H9 (cell line): ENCODE measurements at regions not wholly inside any gene's neighbourhood (a gene's known extent, or its start where the extent isn't known, plus 50 kb on each side); places are given as distances from the start of the nearest gene placed in this dataset.

Source experiments
- DNase-seq: peaks from one replicate; pipeline ENCODE4 v3.0.0-alpha.2; 2017
- H2AFZ ChIP-seq: one replicate; pipeline ENCODE4 v1.6.1; 2013; ENCODE audit warnings: mild to moderate bottlenecking, low read length, control low read depth, moderate library complexity
- H2AK5ac ChIP-seq: 2 replicates; pipeline ENCODE4 v1.6.1; 2013; ENCODE audit warnings: low read length, control low read depth, mixed read lengths; ENCODE audit not compliant: insufficient read length
- H2BK120ac ChIP-seq: one replicate; pipeline ENCODE4 v1.6.1; 2013; ENCODE audit warnings: low read depth, mild to moderate bottlenecking, low read length, control low read depth, inconsistent platforms; ENCODE audit not compliant: poor library complexity, severe bottlenecking
- H2BK12ac ChIP-seq: 2 replicates; pipeline ENCODE4 v1.6.1; 2013; ENCODE audit warnings: low read length, control low read depth, mixed read lengths, low read depth; ENCODE audit not compliant: insufficient read length
- H2BK15ac ChIP-seq: 2 replicates; pipeline ENCODE4 v1.6.1; 2013; ENCODE audit warnings: low read depth, low read length, control low read depth
- H2BK20ac ChIP-seq: one replicate; pipeline ENCODE4 v1.6.1; 2013; ENCODE audit warnings: low read depth, mild to moderate bottlenecking, low read length, control low read depth, inconsistent platforms; ENCODE audit not compliant: poor library complexity, severe bottlenecking
- H2BK5ac ChIP-seq: 2 replicates; pipeline ENCODE4 v1.6.1; 2013; ENCODE audit warnings: low read length, control low read depth, mixed read lengths; ENCODE audit not compliant: insufficient read length
- H3K14ac ChIP-seq: 2 replicates; pipeline ENCODE4 v1.6.1; 2013; ENCODE audit warnings: low read length, control low read depth; ENCODE audit not compliant: insufficient read depth
- H3K18ac ChIP-seq: 2 replicates; pipeline ENCODE4 v1.6.1; 2013; ENCODE audit warnings: low read depth, mild to moderate bottlenecking, mixed read lengths, low read length, control low read depth; ENCODE audit not compliant: insufficient read length
- H3K23ac ChIP-seq: 2 replicates; pipeline ENCODE4 v1.6.1; 2013; ENCODE audit warnings: low read length, control low read depth, mixed read lengths, low read depth; ENCODE audit not compliant: insufficient read length
- H3K23me2 ChIP-seq: 2 replicates; pipeline ENCODE4 v1.6.1; 2013; ENCODE audit warnings: low read depth, mild to moderate bottlenecking, mixed read lengths, low read length, control low read depth; ENCODE audit not compliant: insufficient read length, poor library complexity, severe bottlenecking
- H3K27ac ChIP-seq: 2 replicates; pipeline ENCODE4 v1.5.1; 2013; ENCODE audit warnings: low read length, control low read depth, mixed read lengths, low read depth; ENCODE audit not compliant: insufficient read length
- H3K27me3 ChIP-seq: 2 replicates; pipeline ENCODE4 v1.6.1; 2013; ENCODE audit warnings: low read length, control low read depth, inconsistent platforms; ENCODE audit not compliant: insufficient read depth
- H3K4ac ChIP-seq: 2 replicates; pipeline ENCODE4 v1.6.1; 2013; ENCODE audit warnings: low read depth, mild to moderate bottlenecking, control low read depth, inconsistent platforms, low read length, moderate library complexity
- H3K4me1 ChIP-seq: 2 replicates; pipeline ENCODE4 v1.6.1; 2013; ENCODE audit warnings: low read length, control low read depth, inconsistent platforms; ENCODE audit not compliant: insufficient read depth
- H3K4me2 ChIP-seq: 2 replicates; pipeline ENCODE4 v1.6.1; 2013; ENCODE audit warnings: low read length, control low read depth, mixed read lengths; ENCODE audit not compliant: insufficient read length, insufficient read depth
- H3K56ac ChIP-seq: 2 replicates; pipeline ENCODE4 v1.6.1; 2013; ENCODE audit warnings: low read depth, mild to moderate bottlenecking, mixed read lengths, low read length, control low read depth; ENCODE audit not compliant: insufficient read length
- H3K79me1 ChIP-seq: 2 replicates; pipeline ENCODE4 v1.6.1; 2013; ENCODE audit warnings: low read depth, mild to moderate bottlenecking, moderate library complexity, low read length, control low read depth, inconsistent platforms; ENCODE audit not compliant: insufficient read depth, poor library complexity, severe bottlenecking
- H3K79me2 ChIP-seq: 2 replicates; pipeline ENCODE4 v1.6.1; 2013; ENCODE audit warnings: low read length, control low read depth, inconsistent platforms; ENCODE audit not compliant: insufficient read depth
- H3K9ac ChIP-seq: 2 replicates; pipeline ENCODE4 v1.6.1; 2013; ENCODE audit warnings: low read length, control low read depth, mixed read lengths; ENCODE audit not compliant: insufficient read length; ENCODE audit errors: extremely low read depth
- H3K9me3 ChIP-seq: one replicate; pipeline ENCODE4 v1.6.1; 2013; ENCODE audit warnings: low read depth, low read length, inconsistent platforms; ENCODE audit not compliant: control insufficient read depth
- H3T11ph ChIP-seq: one replicate; pipeline ENCODE4 v1.6.1; 2013; ENCODE audit warnings: mild to moderate bottlenecking, low read length, control low read depth, inconsistent platforms
- H4K20me1 ChIP-seq: one replicate; pipeline ENCODE4 v1.6.1; 2013; ENCODE audit not compliant: control insufficient read depth, insufficient read length, insufficient read depth
- H4K5ac ChIP-seq: 2 replicates; pipeline ENCODE4 v1.6.1; 2013; ENCODE audit warnings: low read depth, mild to moderate bottlenecking, mixed read lengths, low read length, control low read depth; ENCODE audit not compliant: insufficient read length
- H4K8ac ChIP-seq: replicated peaks from 2 replicates; pipeline ENCODE4 v1.6.1; 2013; ENCODE audit warnings: low read length, control low read depth, mixed read lengths, low read depth; ENCODE audit not compliant: insufficient read length
- H4K91ac ChIP-seq: 2 replicates; pipeline ENCODE4 v1.6.1; 2013; ENCODE audit warnings: low read depth, mild to moderate bottlenecking, moderate library complexity, mixed read lengths, low read length, control low read depth; ENCODE audit not compliant: insufficient read length
- H3K27ac Mint-ChIP-seq, 3 experiments: 2 replicates in 2 of 3; 3 replicates in 1 of 3; pipeline ENCODE4 v1.8.0; 2020 to 2021; ENCODE audit warnings: mixed read lengths in 3 of 3, mild to moderate bottlenecking in 1 of 3, moderate library complexity in 1 of 3
- H3K27me3 Mint-ChIP-seq: 2 replicates; pipeline ENCODE4 v1.8.0; 2021; ENCODE audit warnings: low read depth, mild to moderate bottlenecking, moderate library complexity, mixed read lengths
- H3K36me3 Mint-ChIP-seq, 3 experiments: 2 replicates in 2 of 3; 3 replicates in 1 of 3; pipeline ENCODE4 v1.8.0; 2020 to 2021; ENCODE audit warnings: low read depth in 3 of 3, mixed read lengths in 3 of 3; ENCODE audit not compliant: insufficient read depth in 1 of 3
- H3K4me1 Mint-ChIP-seq, 2 experiments: 2 replicates each; pipeline ENCODE4 v1.8.0; 2020; ENCODE audit warnings: mixed read lengths in 2 of 2
- H3K4me3 Mint-ChIP-seq, 2 experiments: 2 replicates in 1 of 2; 3 replicates in 1 of 2; pipeline ENCODE4 v1.8.0; 2020 to 2021; ENCODE audit warnings: mild to moderate bottlenecking in 2 of 2, mixed read lengths in 2 of 2, moderate library complexity in 1 of 2
- H3K9me3 Mint-ChIP-seq, 2 experiments: 2 replicates in 1 of 2; 3 replicates in 1 of 2; pipeline ENCODE4 v1.8.0; 2020; ENCODE audit warnings: mild to moderate bottlenecking in 2 of 2, mixed read lengths in 2 of 2, moderate library complexity in 1 of 2
- CTCF ChIP-seq: fragments of 200-600 bp; sonication (generic); conservative IDR thresholded peaks from 3 replicates; pipeline ENCODE4 v1.8.0; 2021; ENCODE audit warnings: antibody characterized with exemption, mild to moderate bottlenecking
- WGBS: extraction: QIAGEN DNeasy Blood & Tissue Kit; methylation state at CpG from one replicate; pipeline ENCODE4 v1.1.7; 2013; ENCODE audit warnings: missing lambda C conversion rate, low lambda C conversion rate, mixed read lengths; ENCODE audit not compliant: insufficient read length; ENCODE audit errors: extremely low coverage; 5-methylcytosine and 5-hydroxymethylcytosine counted together

- Histone ChIP-seq H3K14ac (no peak overlapping the region), H3K9ac (no peak overlapping the region), H2BK5ac (no peak overlapping the region), H2BK12ac (no peak overlapping the region), H2AK5ac (no peak overlapping the region), H3K27me3 (no peaks in the 10 kb centered on the region), H3K4me2 (no peak overlapping the region), H3K27ac (no peak overlapping the region), H2BK20ac (no peak overlapping the region), H3K79me1 (no peaks in the 10 kb centered on the region), H3K4ac (no peak overlapping the region), H4K20me1 (no peaks in the 10 kb centered on the region), H4K8ac (no peak overlapping the region), H3K56ac (no peak overlapping the region), H3T11ph (no peak overlapping the region), H3K23ac (no peak overlapping the region), H2BK120ac (no peak overlapping the region), H3K9me3 (no peaks in the 10 kb centered on the region), H3K79me2 (no peaks in the 10 kb centered on the region), H3K23me2 (no peaks in the 10 kb centered on the region), H4K5ac (no peak overlapping the region), H2BK15ac (no peak overlapping the region), H3K4me1 (no peaks in the 10 kb centered on the region), H3K18ac (no peak overlapping the region), H4K91ac (no peak overlapping the region), H2AFZ (no peak overlapping the region)
- WGBS, result no CpG with 5 or more reads among the region's 2 CpGs
- Mint-ChIP-seq H3K27ac (no peak overlapping the region), H3K36me3 (peaks cover 0 to 4% (median 0%) of the 10 kb centered on the region in 3 experiments; a peak in 2 of 7 replicates), H3K4me3 (no peak overlapping the region), H3K9me3 (peaks cover 3 to 7% of the 10 kb centered on the region in 2 experiments; a peak in 1 of 5 replicates), H3K4me1 (0 out of 4 replicates have a peak, but pooled peaks cover 0 to 3% of the 10 kb centered on the region in 2 experiments), H3K27me3 (no peaks in the 10 kb centered on the region)
- TF ChIP-seq CTCF, result no peak
- no peak for DNase-seq
Measured at GRCh38 chr7:52512656-52513055, 522.8 kb upstream of the POM121L12 start.
